Vagina (tissue), 2 donors: ENCODE measurements at regions not wholly inside any gene's neighbourhood (a gene's known extent, or its start where the extent isn't known, plus 50 kb on each side); places are given as distances from the start of the nearest gene placed in this dataset.

Source experiments
- POLR2A ChIP-seq, 2 donors: fragments of 450-650 bp; IDR thresholded peaks; one replicate each; pipeline ENCODE4 v1.6.1; 2017; ENCODE audit warnings: antibody characterized with exemption in 2 of 2, mild to moderate bottlenecking in 2 of 2, moderate library complexity in 2 of 2
- POLR2AphosphoS5 ChIP-seq, 2 donors: sonication (generic); formaldehyde crosslinking; IDR thresholded peaks; one replicate each; pipeline ENCODE4 v1.9.0; 2017; ENCODE audit warnings: antibody characterized with exemption in 2 of 2, mild to moderate bottlenecking in 2 of 2, low read depth in 1 of 2; ENCODE audit not compliant: insufficient read depth in 1 of 2
- TF ChIP-seq, protein P1 (sequence below), 3 experiments: fragments of 450-650 bp in 2 of 3; fragments of 200-600 bp in 1 of 3; sonication (generic) in 1 of 3; IDR thresholded peaks; one replicate each; pipeline ENCODE4 v1.5.1; 2017 to 2019; ENCODE audit warnings: antibody characterized with exemption in 3 of 3, mild to moderate bottlenecking in 2 of 3, moderate library complexity in 2 of 3

GRCh38 chr6:159444056-159444760, 248.8 kb downstream of the SOD2 start:
- TF ChIP-seq POLR2AphosphoS5 (IDR thresholded peaks at IDR 0.05; ENCODE audit: insufficient read depth in 1 of 2, low read depth in 1 of 2) (no peak), POLR2A (IDR thresholded peaks at IDR 0.05) (no peak)
- TF ChIP-seq, protein P1, sequence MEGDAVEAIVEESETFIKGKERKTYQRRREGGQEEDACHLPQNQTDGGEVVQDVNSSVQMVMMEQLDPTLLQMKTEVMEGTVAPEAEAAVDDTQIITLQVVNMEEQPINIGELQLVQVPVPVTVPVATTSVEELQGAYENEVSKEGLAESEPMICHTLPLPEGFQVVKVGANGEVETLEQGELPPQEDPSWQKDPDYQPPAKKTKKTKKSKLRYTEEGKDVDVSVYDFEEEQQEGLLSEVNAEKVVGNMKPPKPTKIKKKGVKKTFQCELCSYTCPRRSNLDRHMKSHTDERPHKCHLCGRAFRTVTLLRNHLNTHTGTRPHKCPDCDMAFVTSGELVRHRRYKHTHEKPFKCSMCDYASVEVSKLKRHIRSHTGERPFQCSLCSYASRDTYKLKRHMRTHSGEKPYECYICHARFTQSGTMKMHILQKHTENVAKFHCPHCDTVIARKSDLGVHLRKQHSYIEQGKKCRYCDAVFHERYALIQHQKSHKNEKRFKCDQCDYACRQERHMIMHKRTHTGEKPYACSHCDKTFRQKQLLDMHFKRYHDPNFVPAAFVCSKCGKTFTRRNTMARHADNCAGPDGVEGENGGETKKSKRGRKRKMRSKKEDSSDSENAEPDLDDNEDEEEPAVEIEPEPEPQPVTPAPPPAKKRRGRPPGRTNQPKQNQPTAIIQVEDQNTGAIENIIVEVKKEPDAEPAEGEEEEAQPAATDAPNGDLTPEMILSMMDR (IDR thresholded peaks at IDR 0.05): no peak
